Right lobe of liver (tissue), 4 donors: ENCODE measurements at regions not wholly inside any gene's neighbourhood (a gene's known extent, or its start where the extent isn't known, plus 50 kb on each side); places are given as distances from the start of the nearest gene placed in this dataset.

ENCODE experiments used
- CTCF ChIP-seq, 4 donors: fragments of 200-600 bp in 3 of 4; fragments of 450-650 bp in 1 of 4; IDR thresholded peaks; one replicate each; pipeline versions ENCODE4 v1.5.1 to v1.8.0; 2016 to 2022; ENCODE audit warnings: antibody characterized with exemption in 4 of 4, mild to moderate bottlenecking in 2 of 4
- POLR2A ChIP-seq: fragments of 450-650 bp; IDR thresholded peaks from one replicate; pipeline ENCODE4 v1.6.1; 2017; ENCODE audit warnings: antibody characterized with exemption, mild to moderate bottlenecking
- donor health status: DM: no; HTN: no; CAD: no.
- donor health status: DM: no; HTN: no; CAD: no.
- donor health status: DM: no; HTN: yes; CAD: no.

- TF ChIP-seq CTCF (IDR thresholded peaks at IDR 0.05) = no peak
- TF ChIP-seq POLR2A = no peak
Observed at GRCh38 chr6:127051571-127052260, 66.8 kb upstream of the RSPO3 start.
